ENCODE measurements at regions not wholly inside any gene's neighbourhood (a gene's known extent, or its start where the extent isn't known, plus 50 kb on each side); places are given as distances from the start of the nearest gene placed in this dataset.
A peak's percentile ranks its signal among the peaks of the same experiment; 100 is the strongest.

GRCh38 chr10:107814865-107815487, 650.5 kb upstream of the SORCS1 start:
- TF ChIP-seq CTCF (conservative IDR thresholded peaks at IDR 0.05; ENCODE audit: low read depth, low read length) (peak; percentile 84), EZH2 (IDR thresholded peaks at IDR 0.05; ENCODE audit: low read length, unreplicated experiment) (no peak), EZH2phosphoT487 (IDR thresholded peaks at IDR 0.05; ENCODE audit: borderline replicate concordance, low read length) (no peak)
